Fibroblast of skin of right biceps (primary cell): ENCODE measurements at regions not wholly inside any gene's neighbourhood (a gene's known extent, or its start where the extent isn't known, plus 50 kb on each side); places are given as distances from the start of the nearest gene placed in this dataset.
A peak's percentile ranks its signal among the peaks of the same experiment; 100 is the strongest.
"Not testable (repeated sequence)": the region's sequence is repeated elsewhere in the genome, so short reads cannot be mapped to it uniquely, and the experiment has no call there.

Experiments used
- DNase-seq: peaks from one replicate; pipeline ENCODE4 v3.0.0-alpha.2; 2013

- DNase-seq = peak; percentile 18
Observed at GRCh38 chr1:118563981-118564951, 379.2 kb upstream of the SPAG17 start.

GRCh38 chr1:118558933-118559332 lies 373.9 kb upstream of the SPAG17 start:
- no peak for DNase-seq

GRCh38 chr1:118556936-118557335 lies 371.9 kb upstream of the SPAG17 start:
- no peak for DNase-seq

GRCh38 chr1:118555638-118556037 lies 370.6 kb upstream of the SPAG17 start:
- DNase-seq = no peak

DNA sequence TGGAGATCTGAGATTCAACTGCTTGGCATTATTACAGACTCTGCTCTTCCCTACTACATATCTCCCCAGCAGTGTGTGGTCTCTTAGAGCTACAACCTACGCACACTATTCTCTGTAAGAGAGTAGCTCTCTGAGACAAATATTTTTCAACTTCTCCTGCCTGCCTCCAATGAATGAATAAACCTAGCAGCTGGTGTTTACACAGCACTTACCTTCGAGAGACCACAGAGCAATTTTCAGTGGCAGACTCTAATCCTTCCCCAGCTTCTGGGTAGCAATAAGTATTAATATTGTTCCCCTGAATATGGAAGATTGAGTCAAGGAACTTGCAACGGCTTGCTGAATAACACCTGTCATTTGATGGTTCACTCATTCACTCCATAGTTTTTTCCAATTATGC lies 350.9 kb upstream of the SPAG17 start:
- no peak for DNase-seq

- not testable (repeated sequence) for DNase-seq
Observed at GRCh38 chr1:118511922-118512321, 326.9 kb upstream of the SPAG17 start.

GRCh38 chr1:118504867-118505266 lies 319.8 kb upstream of the SPAG17 start:
- no peak for DNase-seq

GRCh38 chr1:118504221-118504644 lies 319.2 kb upstream of the SPAG17 start:
- DNase-seq = no peak

- DNase-seq = no peak
Observed at GRCh38 chr1:118503752-118504151, 318.7 kb upstream of the SPAG17 start.

- DNase-seq = no peak
Observed at GRCh38 chr1:118494998-118495397, 310.0 kb upstream of the SPAG17 start.

DNA sequence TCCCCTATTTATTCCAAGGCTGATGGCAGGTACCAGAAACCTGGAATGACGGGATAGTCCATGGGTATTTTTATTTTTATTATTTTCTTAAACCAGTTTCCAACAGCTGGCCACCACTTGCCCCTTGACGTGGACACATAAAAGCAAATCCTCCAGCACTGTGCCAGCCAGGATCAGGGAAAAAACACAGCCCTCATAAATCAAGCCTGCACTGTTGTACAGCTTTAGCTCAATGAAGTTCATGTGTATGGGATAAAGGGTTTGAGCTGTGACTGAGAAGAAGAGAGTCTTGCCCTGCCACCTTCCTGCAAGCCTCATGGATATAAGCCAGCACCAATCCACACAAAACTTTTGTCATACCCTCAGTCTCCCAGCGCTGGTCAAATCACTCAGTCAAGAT lies 303.8 kb upstream of the SPAG17 start:
- DNase-seq = no peak

GRCh38 chr1:118487932-118488331 lies 302.9 kb upstream of the SPAG17 start:
- no peak for DNase-seq

GRCh38 chr1:118487091-118487490 lies 302.1 kb upstream of the SPAG17 start:
- DNase-seq = peak; percentile 5

GRCh38 chr1:118486199-118486598 lies 301.2 kb upstream of the SPAG17 start:
- DNase-seq = no peak

DNA sequence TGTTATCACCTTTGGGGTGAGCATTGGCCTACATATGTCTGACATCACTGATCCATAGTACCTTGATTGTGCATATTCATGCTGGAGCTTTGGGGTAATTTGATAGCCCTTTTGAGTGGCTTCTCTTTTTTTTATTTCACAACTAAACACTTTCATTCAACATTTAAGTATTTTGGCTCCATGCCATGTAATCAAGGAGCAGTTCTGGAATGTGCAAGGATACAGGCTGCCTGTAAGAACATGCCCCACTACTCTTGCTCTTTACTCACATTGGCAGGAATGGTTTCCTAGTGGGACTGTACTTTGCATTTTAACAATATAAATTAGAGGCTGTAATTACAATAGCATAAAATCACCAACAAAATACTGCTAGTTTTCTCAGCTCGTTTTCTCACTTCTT lies 300.7 kb upstream of the SPAG17 start:
- peak; percentile 45 for DNase-seq

DNA sequence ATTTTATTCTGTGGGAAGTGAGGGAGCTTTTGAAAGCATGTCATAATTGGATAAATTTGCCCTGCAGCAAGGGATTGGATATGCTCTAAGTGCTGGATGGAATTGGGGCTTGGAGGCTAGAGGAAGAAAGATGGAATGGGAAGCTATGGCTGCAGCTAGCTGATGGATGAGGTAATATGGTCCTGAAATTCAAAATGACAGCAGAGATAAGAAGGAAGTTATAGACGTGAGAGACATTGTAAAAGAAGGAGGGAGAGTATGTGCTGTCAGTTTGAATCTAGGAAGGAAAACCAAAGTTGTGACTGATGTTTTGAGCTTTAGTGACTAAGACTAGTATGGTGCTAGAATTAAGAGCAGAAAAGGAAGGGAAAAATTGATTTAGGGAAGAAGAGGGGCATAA lies 299.9 kb upstream of the SPAG17 start:
- no peak for DNase-seq

DNA sequence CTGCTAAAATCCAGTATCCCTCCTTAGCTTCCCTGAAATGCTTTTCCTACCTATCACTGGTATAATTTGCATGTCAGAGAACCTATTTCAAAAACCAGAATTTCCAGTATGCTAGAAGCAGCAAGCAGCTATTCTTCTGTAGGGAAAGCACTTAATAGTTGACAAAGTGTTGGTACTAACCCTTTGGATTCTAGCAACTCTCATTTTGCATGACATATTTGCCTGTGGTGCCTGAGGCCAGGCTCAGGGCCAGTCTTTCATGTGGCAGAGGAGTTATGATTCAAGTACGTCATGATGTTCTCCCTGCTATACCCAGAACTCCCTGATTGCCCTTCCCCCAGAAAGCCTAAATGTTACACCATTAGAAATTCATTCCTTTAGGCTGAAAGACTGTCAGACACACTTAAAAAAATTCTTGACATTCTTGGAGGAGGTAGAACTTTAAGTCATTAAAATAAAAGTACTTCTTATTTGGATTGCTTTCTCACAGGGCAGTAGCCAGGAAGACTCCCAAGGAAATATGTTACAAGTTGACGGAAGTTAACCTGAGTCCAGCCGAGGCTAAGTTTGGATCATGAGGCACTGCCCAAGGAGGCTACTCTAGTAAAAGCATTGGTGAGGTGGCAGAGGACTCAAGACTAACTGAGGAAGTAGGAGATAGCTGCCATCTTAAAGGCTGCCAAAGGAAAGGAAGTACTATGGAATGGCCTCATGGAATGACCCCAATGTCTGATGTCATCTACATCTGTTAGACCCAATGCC lies 298.4 kb upstream of the SPAG17 start:
- peak; percentile 31 for DNase-seq

DNA sequence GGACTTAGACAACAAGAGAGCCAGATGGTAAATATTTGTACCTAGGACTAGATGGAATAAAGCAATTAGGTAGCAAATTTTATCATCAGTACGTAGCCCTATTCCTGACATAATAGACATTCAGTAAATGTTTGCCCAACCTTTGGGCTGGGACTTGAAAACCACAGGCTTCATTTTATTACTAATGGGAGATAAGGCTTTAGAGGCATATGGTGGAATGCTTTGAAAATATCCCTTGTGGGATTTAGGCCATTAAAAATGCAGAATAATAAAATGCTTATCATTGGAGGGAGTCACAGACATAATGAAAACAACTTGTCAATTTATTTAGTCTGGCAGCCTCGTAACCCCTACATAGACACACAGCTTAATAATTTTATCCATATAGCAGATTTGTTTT lies 296.1 kb upstream of the SPAG17 start:
- DNase-seq = peak; percentile 9

GRCh38 chr1:118479351-118479750 lies 294.3 kb upstream of the SPAG17 start:
- DNase-seq = no peak

DNA sequence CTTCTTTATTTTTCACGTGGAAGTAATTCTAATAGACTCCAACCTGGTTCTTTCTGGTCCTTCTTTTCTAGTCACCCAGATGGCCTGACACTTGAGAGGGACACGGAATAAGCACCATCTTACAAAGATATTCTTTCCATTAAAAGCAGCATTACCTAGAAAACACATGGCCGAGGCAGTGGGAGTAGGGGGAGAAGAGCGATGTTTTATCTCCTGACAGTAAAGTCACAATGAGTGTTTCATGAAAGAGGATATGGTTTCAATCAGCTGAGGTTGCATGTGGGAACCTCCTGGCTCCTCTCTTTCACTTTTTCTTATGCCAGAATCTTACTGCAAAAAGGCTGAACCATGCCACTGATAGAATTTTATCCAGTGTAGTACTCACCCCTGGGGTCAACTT lies 288.8 kb upstream of the SPAG17 start:
- DNase-seq = no peak

- not testable (repeated sequence) for DNase-seq
Observed at GRCh38 chr1:118464460-118464859, 279.4 kb upstream of the SPAG17 start.

DNA sequence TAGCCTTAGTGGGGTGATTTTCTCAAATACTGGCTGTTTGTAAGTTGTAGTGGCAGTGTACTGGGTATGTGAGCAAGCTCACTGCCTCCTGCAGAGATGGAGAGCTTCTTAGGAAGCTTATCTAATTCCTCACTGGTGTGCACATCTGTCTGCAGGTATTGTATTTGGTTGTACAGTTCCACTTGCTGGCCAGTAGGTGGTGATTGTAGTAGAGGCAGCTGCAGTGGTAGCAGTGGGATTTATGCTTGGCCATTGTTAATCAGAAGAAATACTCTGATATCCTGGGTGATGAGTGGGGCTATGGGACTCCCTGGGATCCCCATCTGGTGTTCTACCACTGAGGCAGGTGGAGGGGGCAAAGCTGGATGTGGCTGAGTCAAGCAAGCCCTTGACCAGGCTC lies 276.1 kb upstream of the SPAG17 start:
- DNase-seq = no peak

DNA sequence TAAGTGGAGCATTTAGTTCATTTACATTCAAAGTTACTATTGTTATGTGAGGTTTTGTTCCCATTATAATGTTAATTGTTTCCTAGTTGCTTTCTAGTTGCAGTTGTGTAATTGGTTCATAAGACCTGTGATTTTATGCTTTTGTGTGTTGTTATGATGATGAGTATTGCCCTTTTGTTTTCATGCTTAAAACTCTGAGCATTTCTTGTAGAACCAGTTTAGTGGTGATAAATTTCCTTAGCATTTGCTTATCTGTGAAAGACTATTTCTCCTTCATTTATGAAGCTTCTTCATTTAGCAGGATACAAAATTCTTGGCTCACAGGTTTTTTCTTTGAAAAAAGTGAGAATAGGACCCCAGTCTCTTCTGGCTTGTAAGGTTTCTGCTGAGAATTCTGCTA lies 274.8 kb upstream of the SPAG17 start:
- DNase-seq = no peak

- not testable (repeated sequence) for DNase-seq
Observed at GRCh38 chr1:118453856-118454255, 268.8 kb upstream of the SPAG17 start.
